ENCODE measurements at regions not wholly inside any gene's neighbourhood (a gene's known extent, or its start where the extent isn't known, plus 50 kb on each side); places are given as distances from the start of the nearest gene placed in this dataset.
A peak's percentile ranks its signal among the peaks of the same experiment; 100 is the strongest.

DNA sequence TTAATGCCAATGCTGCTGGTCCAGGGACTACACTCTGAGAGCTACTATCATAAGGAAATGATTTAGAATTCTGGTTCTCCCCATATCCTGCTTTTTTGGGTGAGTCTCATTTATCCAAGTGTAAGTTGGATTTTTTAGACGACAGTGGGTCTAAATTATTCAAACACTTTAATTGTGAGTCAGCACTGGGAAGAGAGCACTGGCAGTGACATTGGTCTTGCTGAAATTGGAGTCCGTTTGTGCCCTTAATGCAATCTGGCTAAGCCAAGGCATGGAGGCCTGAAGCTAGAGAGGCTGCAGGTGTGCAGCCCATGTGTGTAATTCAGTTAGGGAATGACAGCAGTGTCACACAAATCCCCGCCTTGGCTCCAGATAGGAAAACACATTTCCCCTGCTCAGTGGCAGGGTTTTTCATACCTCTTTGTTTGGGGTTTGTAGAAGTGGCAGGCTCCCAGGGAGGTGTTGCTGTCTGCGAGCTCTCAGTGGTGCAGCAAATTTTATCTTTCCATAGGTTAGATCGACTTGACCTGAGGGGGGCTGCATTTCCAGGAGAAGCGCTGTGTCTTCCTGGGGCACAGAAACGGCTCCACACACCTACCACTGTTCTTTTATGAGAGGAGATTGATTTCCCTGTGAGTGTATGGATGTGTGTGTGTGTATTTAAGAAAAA, 197.7 kb downstream of the CD47 start:
- DNase-seq: peak; percentile 6 to 31

DNA sequence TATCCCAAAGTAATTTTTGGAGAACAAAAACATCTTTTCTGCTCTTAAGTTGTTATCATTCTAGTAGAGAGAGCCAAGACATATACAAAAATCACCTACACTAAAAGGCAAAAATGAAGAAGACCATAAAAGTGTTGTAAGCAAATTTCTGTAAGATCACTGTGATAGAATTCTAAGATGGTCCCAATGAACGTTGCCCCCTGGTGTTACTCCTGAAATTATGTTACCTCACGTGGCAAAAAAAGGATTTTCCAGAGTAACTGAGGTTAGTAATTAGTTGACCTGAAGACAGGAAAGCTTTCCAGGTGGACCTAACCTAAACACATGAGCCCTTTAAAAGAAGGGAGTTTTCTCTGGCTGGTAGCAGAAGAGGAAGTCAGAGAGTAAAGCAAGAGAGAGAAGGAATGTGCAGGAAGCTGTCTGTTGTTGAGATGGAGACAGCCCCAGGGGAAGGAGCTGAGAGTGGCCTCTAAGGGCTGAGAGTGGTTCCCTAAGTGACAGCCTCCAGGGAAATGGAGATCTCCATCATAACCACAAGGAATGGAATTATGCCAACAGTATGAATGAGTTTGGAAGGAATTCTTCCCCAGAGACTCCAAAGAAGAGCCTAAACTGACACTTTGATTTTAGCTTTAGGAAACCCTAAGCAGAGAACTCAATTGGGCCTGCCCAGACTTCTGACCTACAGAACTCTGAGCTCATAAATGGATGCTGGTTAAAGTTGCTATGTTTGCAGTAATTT, 205.9 kb downstream of the CD47 start:
- DNase-seq: no peak

DNA sequence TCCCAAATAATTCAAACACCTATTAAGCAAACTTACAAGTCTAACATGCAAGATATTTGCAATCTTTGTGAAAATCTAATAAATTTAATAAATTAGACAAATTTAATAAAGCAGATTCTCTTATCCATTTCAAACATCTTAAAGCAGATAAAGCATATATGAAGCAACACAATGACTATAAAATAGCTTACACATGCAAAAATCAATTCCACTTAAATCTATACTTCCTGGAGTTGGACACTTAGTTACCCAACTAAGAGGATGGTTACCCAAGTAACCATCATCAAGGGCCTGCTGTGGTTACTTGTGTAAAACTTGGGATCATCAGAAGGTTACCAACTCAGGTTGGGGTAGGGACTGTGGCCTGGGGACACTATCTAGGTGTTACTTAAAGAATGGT, 206.8 kb downstream of the CD47 start:
- DNase-seq: no peak

DNA sequence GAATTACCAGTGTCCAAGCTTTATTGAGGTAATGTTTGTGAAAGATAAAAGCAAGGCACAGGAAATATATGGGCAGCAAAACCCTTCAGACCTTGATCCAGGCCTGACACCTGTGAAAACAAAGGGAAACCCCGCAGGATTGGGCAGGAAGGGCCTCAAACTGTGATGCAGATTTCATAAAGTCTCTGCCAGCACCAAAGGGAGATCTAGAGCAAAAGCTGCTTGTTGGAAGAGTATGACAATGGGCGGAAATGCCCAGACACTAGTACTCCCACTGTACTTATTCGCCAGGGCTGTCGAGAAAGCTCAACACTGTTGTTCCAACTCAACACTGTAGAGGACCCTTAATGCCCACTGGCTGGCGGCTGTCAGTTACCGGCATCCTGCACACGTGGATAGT, 207.9 kb downstream of the CD47 start:
- DNase-seq: no peak

DNA sequence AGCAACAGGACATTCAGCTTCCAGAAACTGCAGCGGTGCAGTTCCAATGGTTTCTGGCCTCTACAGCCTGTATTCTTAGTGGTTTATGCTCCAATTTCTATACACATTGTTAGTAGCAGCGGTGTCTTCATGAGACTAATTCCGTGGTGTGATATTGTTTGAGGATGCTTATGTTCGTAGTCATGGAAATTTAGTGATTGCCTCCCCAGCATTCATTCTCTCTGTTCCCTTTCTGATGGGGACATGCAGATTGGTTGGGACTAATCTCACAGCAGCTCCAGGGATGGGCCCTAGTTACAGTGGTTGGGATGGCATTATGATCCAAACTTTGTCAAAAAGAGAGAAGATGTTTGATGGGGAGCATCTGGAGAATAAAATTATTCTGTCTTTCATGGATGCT, 208.6 kb downstream of the CD47 start:
- no peak for DNase-seq

DNA sequence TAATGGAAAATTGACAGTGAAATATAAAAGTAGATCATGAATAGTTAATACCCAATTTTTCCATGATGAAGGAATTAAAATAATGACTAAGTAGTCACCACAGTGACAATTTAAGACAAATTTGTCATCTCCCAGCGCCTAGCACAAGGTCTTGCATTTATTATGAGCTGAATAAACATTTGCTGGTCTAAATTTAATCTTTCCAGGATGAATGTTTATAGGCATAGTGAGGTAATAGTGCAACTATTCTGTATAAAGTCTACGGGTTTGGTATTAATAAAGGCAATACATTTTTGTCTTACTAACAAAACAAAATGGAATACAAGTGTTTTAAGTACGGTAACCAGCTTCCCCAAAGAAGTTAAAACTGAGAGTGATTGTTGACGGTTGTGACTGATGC, 209.3 kb downstream of the CD47 start:
- DNase-seq: no peak

DNA sequence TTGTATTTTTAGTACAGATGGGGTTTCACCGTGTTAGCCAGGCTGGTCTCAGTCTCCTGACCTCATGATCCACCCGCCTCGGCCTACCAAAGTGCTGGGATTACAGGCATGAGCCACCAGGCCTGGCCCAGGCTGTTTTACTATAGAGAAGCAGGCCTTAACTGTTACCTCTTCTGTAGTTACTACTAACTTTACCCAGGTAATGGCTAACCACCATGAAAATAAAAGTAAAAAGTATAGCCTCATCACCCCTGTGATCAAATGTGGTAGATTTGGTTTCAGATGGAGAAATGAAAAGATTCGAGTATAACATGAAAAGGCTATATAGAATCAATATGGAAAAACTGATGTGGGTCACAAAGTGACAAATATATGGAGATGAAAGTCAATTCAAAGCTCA, 210.1 kb downstream of the CD47 start:
- DNase-seq: no peak

DNA sequence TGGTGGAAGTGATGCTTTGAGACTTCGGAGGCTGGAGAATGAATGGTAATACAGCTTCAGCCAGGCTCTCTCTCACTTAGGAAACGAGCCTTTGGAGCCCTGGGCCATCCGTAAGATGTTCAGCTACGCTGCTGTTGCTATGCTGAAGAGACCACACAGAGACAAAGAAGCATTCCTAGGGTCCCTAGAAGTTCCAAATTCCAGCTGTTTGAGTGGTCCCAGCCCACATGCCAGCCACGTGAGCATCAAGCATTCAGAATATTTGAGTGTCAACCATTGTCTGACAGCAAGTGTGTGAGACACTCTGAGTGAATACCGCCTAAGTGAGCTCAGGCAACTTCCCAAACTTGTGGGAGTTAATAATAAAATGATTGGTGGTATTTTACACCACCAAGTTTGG, 212.9 kb downstream of the CD47 start:
- no peak for DNase-seq

DNA sequence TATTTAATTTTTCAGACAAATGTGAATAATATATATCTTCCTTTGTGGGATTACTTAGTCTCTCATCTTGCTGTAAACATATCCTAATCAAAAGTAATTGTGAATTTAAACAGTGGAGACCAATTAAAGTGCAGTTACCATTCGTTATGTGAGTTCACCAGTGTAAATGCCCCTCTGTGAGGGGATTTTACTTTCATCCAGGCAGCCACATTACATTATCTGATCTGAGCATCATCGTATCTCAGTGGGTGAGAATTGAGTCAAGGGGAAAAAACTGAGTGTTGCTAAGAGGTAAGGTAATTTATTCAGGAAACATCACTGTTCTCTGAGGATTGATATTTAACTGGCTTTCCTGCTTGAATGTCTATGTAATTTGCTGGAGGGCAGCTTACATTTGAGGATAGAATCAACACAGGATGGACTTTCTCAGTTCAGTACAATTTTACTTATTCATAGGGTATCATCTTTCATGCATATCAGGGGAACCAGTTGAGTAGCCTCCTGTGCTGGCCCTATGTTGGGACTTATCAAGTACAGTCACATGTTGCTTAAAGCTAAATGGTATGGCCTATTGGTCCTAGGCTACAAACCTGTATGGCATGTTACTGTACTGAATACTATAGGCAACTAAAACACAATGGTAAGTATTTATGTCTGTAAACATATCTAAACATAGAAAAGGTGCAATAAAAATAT, 219.7 kb downstream of the CD47 start:
- DNase-seq: peak; percentile 84 to 88

DNA sequence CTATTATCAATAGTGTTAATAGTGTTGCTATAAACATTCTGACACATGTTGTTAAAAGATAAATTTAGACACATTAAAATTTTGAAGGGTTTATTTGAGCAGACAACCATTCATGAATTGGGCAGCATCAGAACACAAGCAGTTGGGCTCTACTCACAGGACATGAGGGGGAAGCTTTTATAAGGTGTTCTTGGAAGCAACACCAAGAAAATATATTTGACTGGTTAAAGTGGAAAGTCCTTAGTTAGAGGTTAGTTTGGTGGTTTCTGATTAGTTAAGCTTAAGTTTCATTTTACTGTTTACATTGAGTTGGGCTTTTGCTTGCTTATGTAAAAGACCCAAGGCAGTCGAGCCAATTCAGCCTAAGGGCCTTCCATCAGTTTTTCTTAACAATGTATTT, 220.7 kb downstream of the CD47 start:
- DNase-seq: peak; percentile 72 to 79

DNA sequence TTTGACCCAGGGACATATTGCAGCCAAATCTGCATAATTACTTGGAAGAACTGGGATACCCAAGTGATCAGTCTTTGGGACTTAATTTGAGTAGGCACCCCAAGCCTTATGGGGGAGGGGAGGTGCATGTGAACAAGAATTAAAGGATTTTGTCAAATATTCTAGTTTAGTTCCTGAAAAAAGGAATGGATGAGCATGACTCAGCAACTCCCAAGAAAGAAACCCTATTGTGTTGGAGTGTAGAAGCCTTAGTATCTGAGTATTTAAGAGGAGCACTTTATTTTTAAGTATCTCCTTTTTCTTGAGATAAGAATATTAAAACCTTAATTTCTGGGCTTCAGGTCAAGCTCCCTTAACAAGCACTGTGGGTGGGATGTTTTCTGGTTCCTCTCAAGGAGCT, 222.4 kb downstream of the CD47 start:
- DNase-seq: no peak

DNA sequence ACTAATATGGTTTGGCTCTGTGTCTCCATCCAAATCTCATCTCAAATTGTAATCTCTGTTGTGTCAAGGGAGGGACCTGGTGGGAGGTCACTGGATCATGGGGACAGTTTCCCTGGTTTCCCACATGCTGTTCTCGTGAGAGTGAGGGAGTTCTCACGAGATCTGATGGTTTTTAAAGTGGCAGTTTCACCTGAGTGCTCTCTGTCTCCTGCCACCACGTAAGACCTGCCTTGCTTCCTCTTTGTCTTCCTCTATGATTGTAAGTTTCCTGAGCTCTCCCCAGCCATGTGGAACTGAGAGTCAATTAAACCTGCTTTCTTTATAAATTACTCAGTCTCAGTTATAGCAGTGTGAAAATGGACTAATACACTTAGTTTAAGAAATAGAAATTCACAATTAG, 228.9 kb downstream of the CD47 start:
- DNase-seq: no peak

DNA sequence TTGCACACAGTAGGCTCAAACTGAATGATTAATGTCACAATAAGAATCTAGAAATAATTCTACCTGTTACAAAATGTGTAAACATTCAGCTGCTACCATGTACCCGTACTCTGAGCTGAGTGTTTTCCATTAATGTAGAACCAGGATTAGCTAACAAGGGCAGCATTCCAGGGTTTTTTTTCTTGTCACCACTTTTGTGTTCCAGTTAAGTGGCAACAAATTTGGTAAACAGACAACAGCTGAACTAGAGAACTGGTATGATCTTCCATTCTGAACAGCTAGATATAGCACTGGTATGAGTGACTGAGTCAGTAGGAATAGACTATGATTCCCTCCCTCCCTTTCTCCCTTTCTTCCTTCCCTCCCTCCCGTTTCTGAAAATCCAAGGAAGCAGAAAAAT, 229.4 kb downstream of the CD47 start:
- DNase-seq: no peak

All from NCI-H526 (cell line).